IPS-18c (cell line): ENCODE measurements at regions not wholly inside any gene's neighbourhood (a gene's known extent, or its start where the extent isn't known, plus 50 kb on each side); places are given as distances from the start of the nearest gene placed in this dataset.

Experiments
- H3K4me3 ChIP-seq: 2 replicates; pipeline ENCODE4 v1.7.0; 2013; ENCODE audit warnings: low read depth, mild to moderate bottlenecking, low read length, moderate library complexity; ENCODE audit not compliant: insufficient read depth
- H3K9me3 ChIP-seq: one replicate; pipeline ENCODE4 v1.6.1; 2013; ENCODE audit warnings: mild to moderate bottlenecking, low read length, moderate library complexity; ENCODE audit not compliant: control insufficient read depth, insufficient read depth

DNA sequence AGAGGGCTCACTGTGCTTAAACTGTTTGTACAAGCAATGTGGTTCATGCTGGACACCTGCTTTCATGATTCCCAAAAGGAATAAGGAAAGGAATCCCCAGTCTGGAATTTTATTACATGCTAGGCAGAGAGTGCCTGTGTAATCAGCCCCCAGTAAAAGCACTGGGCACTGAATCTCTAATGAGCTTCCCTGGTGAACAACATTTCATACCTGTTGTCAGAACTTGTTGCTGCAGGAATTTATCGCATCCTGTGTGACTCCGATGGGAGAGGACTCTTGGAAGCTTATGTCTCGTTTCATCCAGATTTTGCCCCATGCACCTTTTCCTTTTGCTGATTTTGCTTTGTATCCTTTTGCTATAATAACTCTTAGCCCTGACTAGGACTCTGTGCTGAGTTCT lies 190.2 kb upstream of the HMGA2 start:
- H3K9me3 ChIP-seq, result no peaks in the 10 kb centered on the region
- no peak overlapping the region for H3K4me3 ChIP-seq

- no peak overlapping the region for H3K4me3 ChIP-seq
Observed at GRCh38 chr12:65634626-65635331, 189.5 kb upstream of the HMGA2 start.

GRCh38 chr12:65636436-65636835 lies 187.8 kb upstream of the HMGA2 start:
- Histone ChIP-seq H3K4me3 (no peak overlapping the region), H3K9me3 (no peaks in the 10 kb centered on the region)

More at GRCh38 chr12:65634626-65635331, 189.5 kb upstream of the HMGA2 start:
- H3K9me3 ChIP-seq, result no peaks in the 10 kb centered on the region

GRCh38 chr12:65637150-65637549 lies 187.1 kb upstream of the HMGA2 start:
- H3K4me3 ChIP-seq, result no peak overlapping the region

GRCh38 chr12:65637774-65638173 lies 186.5 kb upstream of the HMGA2 start:
- Histone ChIP-seq H3K4me3 (no peak overlapping the region), H3K9me3 (no peaks in the 10 kb centered on the region)

More at GRCh38 chr12:65637150-65637549, 187.1 kb upstream of the HMGA2 start:
- H3K9me3 ChIP-seq, result no peaks in the 10 kb centered on the region

- no peaks in the 10 kb centered on the region for H3K9me3 ChIP-seq
- H3K4me3 ChIP-seq, result no peak overlapping the region
Observed at GRCh38 chr12:65638324-65638723, 186.0 kb upstream of the HMGA2 start.

DNA sequence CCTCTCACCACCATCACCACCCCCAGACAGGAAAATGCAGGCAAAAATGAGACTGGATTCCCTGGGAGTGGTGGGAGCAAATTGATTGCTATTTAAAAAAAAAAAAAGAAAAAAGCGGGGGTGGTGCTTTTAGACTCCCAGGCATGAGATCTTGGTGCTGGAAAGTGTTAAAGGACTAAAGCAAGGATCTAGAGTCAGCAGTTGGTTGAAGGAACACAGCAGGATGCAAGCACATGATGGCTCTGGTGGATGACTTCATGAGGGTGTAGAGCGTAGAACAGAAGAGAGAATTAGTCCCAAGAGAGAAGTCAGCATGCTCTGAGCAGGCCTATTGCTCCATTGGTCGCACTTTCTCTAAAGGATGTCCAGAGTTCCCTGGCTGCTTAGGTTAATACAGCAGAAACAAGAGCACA lies 183.8 kb upstream of the HMGA2 start:
- Histone ChIP-seq H3K9me3 (no peaks in the 10 kb centered on the region), H3K4me3 (no peak overlapping the region)

DNA sequence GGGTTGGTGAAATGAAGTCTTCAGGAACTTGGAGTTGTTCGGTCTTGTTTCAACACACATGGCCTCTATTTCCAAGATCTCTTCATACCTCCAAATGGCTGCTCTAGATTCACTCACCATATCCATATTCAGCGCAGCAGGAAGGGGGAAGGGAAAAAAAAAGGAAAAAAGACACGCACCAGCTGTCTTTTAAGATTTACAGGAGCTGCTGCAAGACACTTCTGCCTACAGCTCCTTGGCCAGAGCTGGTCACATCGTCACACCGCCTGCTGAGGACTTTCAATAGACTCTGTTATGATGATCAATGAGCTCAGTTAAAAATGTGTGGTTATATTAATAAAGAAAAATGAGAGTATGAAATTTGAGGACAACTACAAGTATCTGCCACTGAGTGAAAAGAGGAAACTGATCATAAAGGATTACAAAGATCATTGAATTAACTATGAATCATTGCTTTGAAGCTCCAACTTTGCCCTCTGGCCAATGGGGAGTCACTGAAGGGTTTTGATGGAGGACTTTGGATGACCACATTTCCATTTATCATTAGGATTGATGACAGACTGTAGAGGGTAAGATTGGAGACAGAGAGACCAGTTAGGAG lies 182.1 kb upstream of the HMGA2 start:
- Histone ChIP-seq H3K4me3 (no peak overlapping the region), H3K9me3 (no peaks in the 10 kb centered on the region)

DNA sequence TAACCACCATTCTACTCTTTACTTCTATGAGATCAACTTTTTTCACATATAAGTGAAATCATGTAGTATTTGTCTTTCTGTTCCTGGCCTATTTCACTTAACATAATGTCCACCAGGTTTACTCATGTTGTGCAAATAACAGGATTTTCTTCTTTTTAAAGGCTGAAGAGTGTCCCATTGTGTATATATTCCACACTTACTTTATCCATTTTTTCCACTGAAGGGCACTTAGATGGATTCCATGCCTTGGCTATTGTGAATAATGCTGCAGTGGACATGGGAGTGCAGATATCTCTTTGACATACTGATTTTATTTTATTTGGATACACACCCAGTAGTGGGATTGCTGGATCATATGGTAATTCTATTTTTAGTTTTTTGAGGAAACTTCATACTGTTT lies 181.1 kb upstream of the HMGA2 start:
- Histone ChIP-seq H3K4me3 (no peak overlapping the region), H3K9me3 (no peaks in the 10 kb centered on the region)

GRCh38 chr12:65643595-65644386 lies 180.5 kb upstream of the HMGA2 start:
- no peaks in the 10 kb centered on the region for H3K9me3 ChIP-seq

GRCh38 chr12:65646127-65646643 lies 178.1 kb upstream of the HMGA2 start:
- H3K4me3 ChIP-seq, result no peak overlapping the region
- no peaks in the 10 kb centered on the region for H3K9me3 ChIP-seq

More at GRCh38 chr12:65643595-65644386, 180.5 kb upstream of the HMGA2 start:
- H3K4me3 ChIP-seq, result no peak overlapping the region

DNA sequence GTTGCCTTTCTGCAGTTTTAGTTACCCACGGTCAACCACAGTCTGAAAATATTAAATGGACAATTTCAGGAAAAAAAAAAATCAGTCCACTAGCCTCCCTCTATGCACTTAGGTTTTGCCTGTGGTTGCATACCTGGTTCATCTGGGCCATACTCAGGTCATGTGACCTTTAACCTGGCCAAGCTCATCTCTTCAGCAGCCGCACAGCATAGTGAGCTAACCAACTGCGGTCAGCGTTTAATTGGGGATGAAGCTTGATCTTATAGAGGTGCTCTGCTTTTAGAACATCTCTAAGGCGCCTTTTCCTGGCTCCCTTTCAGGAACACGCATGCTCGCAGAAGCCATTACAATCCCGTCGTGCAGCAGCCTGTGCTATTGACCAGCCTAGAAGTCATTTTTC lies 177.2 kb upstream of the HMGA2 start:
- Histone ChIP-seq H3K4me3 (no peak overlapping the region), H3K9me3 (no peaks in the 10 kb centered on the region)

GRCh38 chr12:65648461-65648860 lies 175.8 kb upstream of the HMGA2 start:
- no peak overlapping the region for H3K4me3 ChIP-seq
- H3K9me3 ChIP-seq, result no peaks in the 10 kb centered on the region

DNA sequence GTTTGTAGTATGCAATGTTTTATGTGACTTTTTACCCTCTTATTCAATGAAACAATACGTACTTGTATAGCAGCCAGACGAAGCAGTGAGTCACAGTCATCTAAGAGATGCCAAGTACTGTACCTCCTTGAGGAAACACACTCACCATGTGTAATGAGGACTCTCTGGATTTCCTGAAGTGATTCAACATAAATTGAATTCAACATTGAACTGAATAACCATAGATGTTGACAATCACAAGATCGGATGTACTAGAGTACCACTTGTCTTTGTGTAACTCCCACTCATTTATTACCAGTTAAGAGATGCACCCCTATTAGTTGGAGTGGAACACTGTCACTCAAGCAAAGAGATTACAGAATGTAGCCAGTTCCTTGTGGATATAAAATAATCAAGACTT lies 175.2 kb upstream of the HMGA2 start:
- Histone ChIP-seq H3K9me3 (no peaks in the 10 kb centered on the region), H3K4me3 (no peak overlapping the region)

DNA sequence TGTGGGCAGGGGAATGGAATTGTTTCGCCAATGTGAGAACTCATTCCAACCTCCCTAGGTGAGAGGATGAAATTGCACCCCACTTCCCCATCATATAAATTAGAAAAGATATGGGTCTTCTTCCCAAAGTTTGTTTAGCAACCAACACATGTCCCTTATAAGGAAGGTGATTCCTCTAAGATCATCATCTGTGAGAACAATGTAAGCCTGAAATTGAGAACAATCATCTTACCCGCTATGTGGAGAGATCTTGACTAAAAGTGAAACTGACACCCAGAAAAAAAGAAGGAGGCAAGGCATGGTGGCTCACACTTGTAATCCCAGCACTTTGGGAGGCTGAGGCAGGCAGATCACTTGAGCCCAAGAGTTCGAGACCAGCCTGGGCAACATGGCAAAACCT lies 173.2 kb upstream of the HMGA2 start:
- Histone ChIP-seq H3K4me3 (no peak overlapping the region), H3K9me3 (no peaks in the 10 kb centered on the region)

DNA sequence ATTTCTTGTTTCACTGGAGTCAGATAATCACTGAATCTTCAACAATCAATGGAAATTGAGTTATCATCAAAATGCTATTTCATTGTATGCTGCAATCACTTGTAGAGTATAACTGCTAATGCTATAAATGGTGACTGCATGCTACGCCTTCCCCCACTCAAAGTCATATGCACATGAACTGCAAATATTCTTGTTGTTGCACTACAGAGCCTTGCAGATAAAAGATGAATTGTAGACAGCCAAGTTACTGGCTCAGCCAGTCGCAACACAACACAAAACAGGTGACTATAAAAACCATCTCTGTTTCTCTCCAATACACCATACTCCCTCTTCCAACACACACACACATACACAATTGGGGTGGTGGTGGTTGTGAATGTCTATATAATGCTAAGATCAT lies 171.0 kb upstream of the HMGA2 start:
- no peaks in the 10 kb centered on the region for H3K9me3 ChIP-seq
- H3K4me3 ChIP-seq, result no peak overlapping the region

GRCh38 chr12:65653946-65654629 lies 170.2 kb upstream of the HMGA2 start:
- Histone ChIP-seq H3K9me3 (no peaks in the 10 kb centered on the region), H3K4me3 (no peak overlapping the region)
